HL-60 (cell line): ENCODE measurements at regions not wholly inside any gene's neighbourhood (a gene's known extent, or its start where the extent isn't known, plus 50 kb on each side); places are given as distances from the start of the nearest gene placed in this dataset.

Experiments used
- CTCF ChIP-seq: IDR thresholded peaks from one replicate; pipeline ENCODE4 v1.5.1; 2011; ENCODE audit warnings: low read length, control low read depth, inconsistent platforms; ENCODE audit not compliant: insufficient read depth
- POLR2AphosphoS5 ChIP-seq: IDR thresholded peaks from 2 replicates; pipeline ENCODE4 v1.6.1; 2012; ENCODE audit warnings: low read depth
- REST ChIP-seq: IDR thresholded peaks from 2 replicates; pipeline ENCODE4 v1.6.1; 2012; ENCODE audit warnings: low read depth; ENCODE audit not compliant: insufficient replicate concordance

GRCh38 chr10:65818990-65819389, 1106.8 kb upstream of the LRRTM3 start:
- TF ChIP-seq CTCF (no peak), REST (no peak), POLR2AphosphoS5 (no peak)
